ENCODE measurements at regions not wholly inside any gene's neighbourhood (a gene's known extent, or its start where the extent isn't known, plus 50 kb on each side); places are given as distances from the start of the nearest gene placed in this dataset.

GRCh38 chr12:83473408-83474095, 786.8 kb downstream of the TMTC2 start:
- no peaks in the 10 kb centered on the region for H3K4me1 Mint-ChIP-seq (ENCODE audit: low read depth)
- DNase-seq (no peak), ATAC-seq (ENCODE audit: poor library complexity) (no peak)
- Histone ChIP-seq H3K4me3 (ENCODE audit: low read length) (no peak overlapping the region), H3K27me3 (ENCODE audit: control insufficient read depth in 1 of 2, insufficient read depth in 2 of 2, low read length in 2 of 2) (no peaks in the 10 kb centered on the region), H3K27ac (ENCODE audit: low read depth in 1 of 2, low read length in 2 of 2) (no peak overlapping the region), H3K9me3 (ENCODE audit: control insufficient read depth in 1 of 2, insufficient read depth in 1 of 2, low read length in 2 of 2) (no peaks in the 10 kb centered on the region), H3K36me3 (ENCODE audit: insufficient read depth, low read length) (no peaks in the 10 kb centered on the region), H3K4me1 (ENCODE audit: insufficient read depth, low read length) (no peaks in the 10 kb centered on the region)
- ChIA-PET CTCF (no interaction called here), POLR2A (no interaction called here)
- H3K4me3 Mint-ChIP-seq = no peak overlapping the region
- no peaks in the 10 kb centered on the region for H3K9me3 Mint-ChIP-seq
- no peak overlapping the region for H3K27ac Mint-ChIP-seq
- H3K27me3 Mint-ChIP-seq = no peaks in the 10 kb centered on the region
- no peak for TF ChIP-seq CTCF (IDR thresholded peaks at IDR 0.05)
- intact Hi-C loops (cut with DNase I, micrococcal nuclease) = no loop called here
- H3K36me3 Mint-ChIP-seq (ENCODE audit: low read depth) = no peaks in the 10 kb centered on the region

GRCh38 chr12:83472772-83473171, 786.1 kb downstream of the TMTC2 start:
- H3K4me1 ChIP-seq (ENCODE audit: insufficient read depth, low read length) = no peaks in the 10 kb centered on the region
- ChIA-PET CTCF (no interaction called here), POLR2A (no interaction called here)
- no peak overlapping the region for H3K4me3 ChIP-seq (ENCODE audit: low read length)
- H3K36me3 ChIP-seq (ENCODE audit: insufficient read depth, low read length) = no peaks in the 10 kb centered on the region
- H3K36me3 Mint-ChIP-seq (ENCODE audit: low read depth) = no peaks in the 10 kb centered on the region
- no peaks in the 10 kb centered on the region for H3K27me3 ChIP-seq (ENCODE audit: control insufficient read depth in 1 of 2, insufficient read depth in 2 of 2, low read length in 2 of 2)
- no peaks in the 10 kb centered on the region for H3K27me3 Mint-ChIP-seq
- intact Hi-C loops (cut with DNase I, micrococcal nuclease) = no loop called here
- H3K4me1 Mint-ChIP-seq (ENCODE audit: low read depth) = no peaks in the 10 kb centered on the region
- no peak overlapping the region for H3K27ac ChIP-seq (ENCODE audit: low read depth in 1 of 2, low read length in 2 of 2)
- H3K9me3 ChIP-seq (ENCODE audit: control insufficient read depth in 1 of 2, insufficient read depth in 1 of 2, low read length in 2 of 2) = no peaks in the 10 kb centered on the region
- ATAC-seq (ENCODE audit: poor library complexity) = no peak
- TF ChIP-seq CTCF (IDR thresholded peaks at IDR 0.05) = no peak
- H3K27ac Mint-ChIP-seq = no peak overlapping the region
- H3K4me3 Mint-ChIP-seq = no peak overlapping the region
- H3K9me3 Mint-ChIP-seq = no peaks in the 10 kb centered on the region
- DNase-seq = no peak

- Histone ChIP-seq H3K9me3 (ENCODE audit: control insufficient read depth in 1 of 2, insufficient read depth in 1 of 2, low read length in 2 of 2) (no peaks in the 10 kb centered on the region), H3K36me3 (ENCODE audit: insufficient read depth, low read length) (no peaks in the 10 kb centered on the region), H3K4me3 (ENCODE audit: low read length) (no peak overlapping the region), H3K4me1 (ENCODE audit: insufficient read depth, low read length) (no peaks in the 10 kb centered on the region), H3K27ac (ENCODE audit: low read depth in 1 of 2, low read length in 2 of 2) (no peak overlapping the region), H3K27me3 (ENCODE audit: control insufficient read depth in 1 of 2, insufficient read depth in 2 of 2, low read length in 2 of 2) (no peaks in the 10 kb centered on the region)
- H3K4me3 Mint-ChIP-seq = no peak overlapping the region
- no peak for DNase-seq
- ChIA-PET CTCF (no interaction called here), POLR2A (no interaction called here)
- H3K27ac Mint-ChIP-seq = no peak overlapping the region
- H3K36me3 Mint-ChIP-seq (ENCODE audit: low read depth) = no peaks in the 10 kb centered on the region
- no peaks in the 10 kb centered on the region for H3K9me3 Mint-ChIP-seq
- TF ChIP-seq CTCF (IDR thresholded peaks at IDR 0.05) = no peak
- no peaks in the 10 kb centered on the region for H3K27me3 Mint-ChIP-seq
- no peaks in the 10 kb centered on the region for H3K4me1 Mint-ChIP-seq (ENCODE audit: low read depth)
- intact Hi-C loops (cut with DNase I, micrococcal nuclease) = no loop called here
- ATAC-seq (ENCODE audit: poor library complexity) = no peak
These were observed 785.6 kb downstream of the TMTC2 start for GRCh38 chr12:83472350-83472749.

All from CD4-positive, alpha-beta T cell (primary cell).